ENCODE measurements at regions not wholly inside any gene's neighbourhood (a gene's known extent, or its start where the extent isn't known, plus 50 kb on each side); places are given as distances from the start of the nearest gene placed in this dataset.

DNA sequence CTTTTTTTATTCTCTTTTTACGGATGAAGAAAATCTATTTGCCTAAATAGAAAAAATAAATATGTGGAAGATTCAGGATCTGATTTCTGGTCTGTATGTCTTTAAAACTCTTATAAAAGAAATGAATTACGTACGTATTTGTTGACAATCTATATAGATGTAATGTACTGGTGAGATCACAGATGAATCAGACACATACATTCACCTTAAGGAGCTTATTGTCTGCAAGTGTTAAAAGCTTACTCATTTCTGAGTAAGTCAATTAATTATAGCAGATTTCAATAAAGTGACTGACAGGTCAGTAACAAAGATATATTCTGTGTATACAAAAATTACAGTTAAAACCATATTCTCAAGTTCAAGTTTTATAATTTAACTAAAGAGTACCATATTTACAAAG, 66.6 kb upstream of the NAF1 start:
- no peak overlapping the region for H3K4me3 ChIP-seq (ENCODE audit: low read depth, low read length)
- DNase-seq (ENCODE audit: low read depth): no peak
- TF ChIP-seq, protein P1, sequence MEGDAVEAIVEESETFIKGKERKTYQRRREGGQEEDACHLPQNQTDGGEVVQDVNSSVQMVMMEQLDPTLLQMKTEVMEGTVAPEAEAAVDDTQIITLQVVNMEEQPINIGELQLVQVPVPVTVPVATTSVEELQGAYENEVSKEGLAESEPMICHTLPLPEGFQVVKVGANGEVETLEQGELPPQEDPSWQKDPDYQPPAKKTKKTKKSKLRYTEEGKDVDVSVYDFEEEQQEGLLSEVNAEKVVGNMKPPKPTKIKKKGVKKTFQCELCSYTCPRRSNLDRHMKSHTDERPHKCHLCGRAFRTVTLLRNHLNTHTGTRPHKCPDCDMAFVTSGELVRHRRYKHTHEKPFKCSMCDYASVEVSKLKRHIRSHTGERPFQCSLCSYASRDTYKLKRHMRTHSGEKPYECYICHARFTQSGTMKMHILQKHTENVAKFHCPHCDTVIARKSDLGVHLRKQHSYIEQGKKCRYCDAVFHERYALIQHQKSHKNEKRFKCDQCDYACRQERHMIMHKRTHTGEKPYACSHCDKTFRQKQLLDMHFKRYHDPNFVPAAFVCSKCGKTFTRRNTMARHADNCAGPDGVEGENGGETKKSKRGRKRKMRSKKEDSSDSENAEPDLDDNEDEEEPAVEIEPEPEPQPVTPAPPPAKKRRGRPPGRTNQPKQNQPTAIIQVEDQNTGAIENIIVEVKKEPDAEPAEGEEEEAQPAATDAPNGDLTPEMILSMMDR (conservative IDR thresholded peaks at IDR 0.05; ENCODE audit: low read depth, low read length): no peak

DNA sequence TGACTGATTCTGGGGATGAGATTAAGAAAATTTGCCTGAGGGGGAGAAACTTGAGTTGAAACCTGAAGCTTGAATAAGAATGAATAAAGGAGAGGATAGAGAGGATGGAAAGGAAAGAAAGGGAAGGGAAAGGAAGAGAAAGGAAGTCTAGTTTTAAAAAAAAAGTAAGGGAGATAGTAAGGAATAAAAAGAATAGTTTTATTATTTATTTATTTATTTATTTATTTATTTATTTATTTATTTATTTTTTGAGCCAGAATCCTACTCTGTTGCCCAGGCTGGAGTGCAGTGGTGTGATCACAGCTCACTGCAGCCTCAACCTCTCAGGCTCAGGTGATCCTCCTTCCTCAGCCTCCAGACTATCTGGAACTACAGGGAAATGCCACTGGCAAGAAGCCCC, 62.0 kb upstream of the NAF1 start:
- no peak overlapping the region for H3K4me3 ChIP-seq (ENCODE audit: low read depth, low read length)
- no peak for DNase-seq (ENCODE audit: low read depth)
- TF ChIP-seq, protein P1 (conservative IDR thresholded peaks at IDR 0.05; ENCODE audit: low read depth, low read length): no peak

DNA sequence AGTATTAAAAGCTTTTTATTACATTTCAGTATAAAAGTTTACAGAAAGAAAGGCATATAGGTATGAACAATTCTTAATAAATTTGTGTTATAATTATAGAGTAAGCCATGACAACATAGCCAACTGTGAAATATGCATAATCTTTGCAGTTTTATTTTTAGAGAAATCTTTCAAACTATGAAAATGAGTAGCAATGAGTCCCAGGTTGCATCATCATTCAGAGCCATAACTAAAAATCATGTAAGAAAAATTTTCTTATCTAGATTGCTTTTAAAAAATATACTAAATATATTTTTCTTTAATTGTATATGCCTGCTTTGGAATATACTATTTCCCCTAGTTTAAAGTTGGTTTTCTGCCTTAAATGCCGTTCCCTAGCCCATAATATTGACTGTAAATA, 54.8 kb upstream of the NAF1 start:
- TF ChIP-seq, protein P1 (conservative IDR thresholded peaks at IDR 0.05; ENCODE audit: low read depth, low read length): no peak
- H3K4me3 ChIP-seq (ENCODE audit: low read depth, low read length): no peak overlapping the region
- no peak for DNase-seq (ENCODE audit: low read depth)

DNA sequence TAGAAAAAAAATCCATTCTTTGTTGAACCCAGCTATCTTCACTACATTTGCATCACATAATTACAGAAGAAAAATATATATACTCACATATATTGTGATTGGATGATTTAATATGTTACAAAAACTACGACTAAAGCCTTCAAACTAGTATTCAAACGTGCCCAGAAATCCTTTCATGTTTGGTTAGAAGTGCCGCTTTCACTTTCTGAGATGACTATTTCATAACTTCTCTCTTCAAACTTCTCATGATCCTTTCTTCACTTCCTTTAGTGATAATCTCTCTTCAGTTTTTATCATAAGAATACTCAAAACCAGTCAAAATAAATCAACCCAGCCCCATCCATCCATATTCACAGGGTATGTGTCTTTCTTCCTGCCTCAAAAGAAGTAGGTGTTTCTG, 50.8 kb upstream of the NAF1 start:
- H3K4me3 ChIP-seq (ENCODE audit: low read depth, low read length): no peak overlapping the region
- DNase-seq (ENCODE audit: low read depth): no peak
- TF ChIP-seq, protein P1 (conservative IDR thresholded peaks at IDR 0.05; ENCODE audit: low read depth, low read length): no peak

Data from choroid plexus epithelial cell (primary cell).